Type B pancreatic cell (in vitro differentiated cells): ENCODE measurements at regions not wholly inside any gene's neighbourhood (a gene's known extent, or its start where the extent isn't known, plus 50 kb on each side); places are given as distances from the start of the nearest gene placed in this dataset.
"Not testable (repeated sequence)": the region's sequence is repeated elsewhere in the genome, so short reads cannot be mapped to it uniquely, and the experiment has no call there.

Experiments
- DNase-seq: peaks from one replicate; pipeline ENCODE4 v3.0.0; 2021; ENCODE audit warnings: mixed read lengths; ENCODE audit not compliant: unreplicated experiment; ENCODE audit errors: extremely low spot score
- H3K27ac Mint-ChIP-seq: 2 replicates; pipeline ENCODE4 v1.8.0; 2021; ENCODE audit warnings: mild to moderate bottlenecking, mixed read lengths
- H3K27me3 Mint-ChIP-seq: 2 replicates; pipeline ENCODE4 v1.8.0; 2021; ENCODE audit warnings: mixed read lengths
- H3K36me3 Mint-ChIP-seq: 2 replicates; pipeline ENCODE4 v1.8.0; 2021; ENCODE audit warnings: mixed read lengths
- H3K4me1 Mint-ChIP-seq: one replicate; pipeline ENCODE4 v1.8.0; 2021; ENCODE audit warnings: mixed read lengths; ENCODE audit not compliant: unreplicated experiment
- H3K4me3 Mint-ChIP-seq: 2 replicates; pipeline ENCODE4 v1.8.0; 2021; ENCODE audit warnings: mild to moderate bottlenecking, mixed read lengths
- H3K9me3 Mint-ChIP-seq: 2 replicates; pipeline ENCODE4 v1.8.0; 2021; ENCODE audit warnings: mixed read lengths
- TF ChIP-seq, protein P1 (sequence below): fragments of 200-600 bp; sonication (generic); conservative IDR thresholded peaks from 2 replicates; pipeline ENCODE4 v1.5.0; 2021; ENCODE audit warnings: antibody characterized with exemption, mild to moderate bottlenecking

DNA sequence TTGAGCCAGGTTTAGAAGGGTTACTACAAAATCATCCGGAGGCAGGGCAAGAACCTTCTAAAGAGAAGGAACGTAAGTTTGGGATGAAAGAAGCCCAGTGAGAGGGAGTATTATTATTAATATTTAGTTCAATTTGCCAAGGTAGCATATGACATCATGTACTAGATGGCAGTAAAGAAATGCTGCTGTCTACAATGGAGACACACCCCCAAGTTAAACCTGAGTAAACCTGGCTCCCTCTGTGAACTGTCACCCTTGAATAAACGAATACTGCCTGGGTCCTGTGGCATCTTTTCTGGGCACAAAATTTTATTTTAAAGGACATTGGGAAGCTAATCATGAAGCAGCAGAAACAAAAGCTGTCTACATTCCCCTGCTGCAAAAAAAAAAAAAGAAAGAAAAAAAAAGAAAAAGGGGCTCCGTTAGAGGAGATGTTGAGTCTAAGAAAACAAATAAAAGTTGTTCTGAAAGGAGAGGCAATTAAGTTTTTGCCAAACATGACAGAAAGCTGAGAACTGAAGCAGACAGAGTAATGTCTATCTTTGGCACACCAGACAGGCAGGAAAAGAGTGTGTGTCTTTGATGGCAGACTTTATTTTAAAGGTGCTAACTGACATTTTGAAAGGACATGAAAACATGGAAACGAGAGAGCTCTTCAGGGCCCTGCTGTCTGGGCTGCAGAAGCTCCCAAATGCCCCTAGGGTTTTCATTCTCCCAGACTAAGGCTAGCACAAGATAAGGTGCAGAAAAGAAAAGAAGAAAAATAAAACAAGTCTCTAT is 557.7 kb upstream of the CHAC2 start:
- Mint-ChIP-seq H3K27me3 (peaks cover 3% of the 10 kb centered on the region), H3K9me3 (peaks cover 8% of the 10 kb centered on the region), H3K27ac (no peak overlapping the region), H3K4me1 (peaks cover 8% of the 10 kb centered on the region), H3K36me3 (no peaks in the 10 kb centered on the region), H3K4me3 (no peak overlapping the region)
- TF ChIP-seq, protein P1, sequence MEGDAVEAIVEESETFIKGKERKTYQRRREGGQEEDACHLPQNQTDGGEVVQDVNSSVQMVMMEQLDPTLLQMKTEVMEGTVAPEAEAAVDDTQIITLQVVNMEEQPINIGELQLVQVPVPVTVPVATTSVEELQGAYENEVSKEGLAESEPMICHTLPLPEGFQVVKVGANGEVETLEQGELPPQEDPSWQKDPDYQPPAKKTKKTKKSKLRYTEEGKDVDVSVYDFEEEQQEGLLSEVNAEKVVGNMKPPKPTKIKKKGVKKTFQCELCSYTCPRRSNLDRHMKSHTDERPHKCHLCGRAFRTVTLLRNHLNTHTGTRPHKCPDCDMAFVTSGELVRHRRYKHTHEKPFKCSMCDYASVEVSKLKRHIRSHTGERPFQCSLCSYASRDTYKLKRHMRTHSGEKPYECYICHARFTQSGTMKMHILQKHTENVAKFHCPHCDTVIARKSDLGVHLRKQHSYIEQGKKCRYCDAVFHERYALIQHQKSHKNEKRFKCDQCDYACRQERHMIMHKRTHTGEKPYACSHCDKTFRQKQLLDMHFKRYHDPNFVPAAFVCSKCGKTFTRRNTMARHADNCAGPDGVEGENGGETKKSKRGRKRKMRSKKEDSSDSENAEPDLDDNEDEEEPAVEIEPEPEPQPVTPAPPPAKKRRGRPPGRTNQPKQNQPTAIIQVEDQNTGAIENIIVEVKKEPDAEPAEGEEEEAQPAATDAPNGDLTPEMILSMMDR, result no peak
- no peak for DNase-seq

DNA sequence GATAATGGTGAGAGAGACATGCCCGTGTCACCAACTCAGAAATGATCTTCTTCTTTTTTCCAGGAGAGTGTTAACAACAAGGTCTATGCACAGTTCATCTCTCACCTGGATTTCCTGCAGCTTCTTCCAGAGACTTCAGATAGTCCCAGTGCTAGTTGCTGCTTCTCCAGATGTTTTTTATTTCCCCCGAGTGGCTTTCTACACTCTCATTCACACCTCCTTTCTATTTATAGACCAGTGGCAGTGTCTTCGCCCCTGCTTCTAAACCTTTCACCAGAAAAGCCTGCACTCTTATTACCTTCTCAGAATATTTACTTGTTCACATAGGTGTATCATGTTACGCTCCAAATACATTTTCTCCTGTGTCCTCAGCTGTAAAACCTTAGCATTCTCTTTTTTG is 558.8 kb upstream of the CHAC2 start:
- Mint-ChIP-seq H3K27ac (no peak overlapping the region), H3K4me3 (no peak overlapping the region), H3K36me3 (no peaks in the 10 kb centered on the region), H3K4me1 (peaks cover 8% of the 10 kb centered on the region), H3K9me3 (no peaks in the 10 kb centered on the region), H3K27me3 (peaks cover 3% of the 10 kb centered on the region)
- no peak for DNase-seq
- TF ChIP-seq, protein P1, result no peak

DNA sequence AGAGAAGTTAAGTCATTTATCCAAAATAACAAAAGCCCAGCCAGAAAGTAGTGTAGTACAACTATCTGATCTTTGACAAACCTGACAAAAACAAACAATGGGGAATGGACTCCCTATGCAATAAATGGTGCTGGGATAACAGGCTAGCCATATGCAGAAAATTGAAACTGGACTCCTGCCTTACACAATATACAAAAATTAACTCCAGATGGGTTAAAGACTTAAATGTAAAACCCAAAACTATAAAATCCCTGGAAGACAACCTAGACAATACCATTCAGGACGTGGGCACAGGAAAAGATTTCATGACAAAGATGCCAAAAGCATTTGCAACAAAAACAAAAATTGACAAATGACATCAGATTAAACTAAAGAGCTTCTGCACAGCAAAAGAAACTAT is 561.4 kb upstream of the CHAC2 start:
- not testable (repeated sequence) for H3K36me3 Mint-ChIP-seq, H3K27ac Mint-ChIP-seq, H3K9me3 Mint-ChIP-seq, H3K4me3 Mint-ChIP-seq, DNase-seq, H3K27me3 Mint-ChIP-seq
- H3K4me1 Mint-ChIP-seq, result peaks cover 21% of the 10 kb centered on the region

DNA sequence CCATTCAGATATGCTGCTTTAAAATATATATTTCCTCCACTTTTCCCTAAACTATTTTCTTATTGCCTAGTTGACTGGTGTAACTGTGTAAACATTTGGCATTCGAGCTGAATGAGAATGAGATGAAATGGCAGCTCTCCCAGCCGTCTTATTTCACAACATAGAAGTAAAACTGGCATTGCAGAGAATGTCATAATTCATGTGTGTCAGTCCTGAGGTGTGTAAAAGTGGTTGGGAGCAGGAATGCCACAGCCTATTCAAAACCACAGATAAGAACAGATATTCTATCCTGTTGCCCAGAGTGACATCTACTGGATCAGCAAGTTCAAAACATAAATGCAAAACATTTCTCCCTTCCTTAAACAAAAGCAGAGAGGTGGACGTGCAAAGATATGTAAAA is 565.5 kb upstream of the CHAC2 start:
- DNase-seq, result no peak
- Mint-ChIP-seq H3K9me3 (no peaks in the 10 kb centered on the region), H3K36me3 (no peaks in the 10 kb centered on the region), H3K27ac (no peak overlapping the region), H3K27me3 (peaks cover 6% of the 10 kb centered on the region), H3K4me1 (peaks cover 21% of the 10 kb centered on the region), H3K4me3 (no peak overlapping the region)
- TF ChIP-seq, protein P1, result no peak

GRCh38 chr2:53200072-53200471 is 567.5 kb upstream of the CHAC2 start:
- no peak for DNase-seq
- Mint-ChIP-seq H3K9me3 (no peaks in the 10 kb centered on the region), H3K27ac (no peak overlapping the region), H3K4me1 (peaks cover 14% of the 10 kb centered on the region), H3K27me3 (peaks cover 5% of the 10 kb centered on the region), H3K4me3 (no peak overlapping the region), H3K36me3 (no peaks in the 10 kb centered on the region)
- TF ChIP-seq, protein P1, result no peak

GRCh38 chr2:53188851-53189510 is 578.6 kb upstream of the CHAC2 start:
- no peak for DNase-seq
- H3K4me3 Mint-ChIP-seq, result no peak overlapping the region
- no peaks in the 10 kb centered on the region for H3K36me3 Mint-ChIP-seq
- no peak overlapping the region for H3K27ac Mint-ChIP-seq
- no peaks in the 10 kb centered on the region for H3K9me3 Mint-ChIP-seq
- TF ChIP-seq, protein P1, result no peak
- no peaks in the 10 kb centered on the region for H3K27me3 Mint-ChIP-seq
- H3K4me1 Mint-ChIP-seq, result no peaks in the 10 kb centered on the region
